Upper lobe of left lung (tissue), 6 donors: ENCODE measurements at regions not wholly inside any gene's neighbourhood (a gene's known extent, or its start where the extent isn't known, plus 50 kb on each side); places are given as distances from the start of the nearest gene placed in this dataset.
A peak's percentile ranks its signal among the peaks of the same experiment; 100 is the strongest.

Experiments
- ATAC-seq, 2 donors: fragments of 200-7000 bp; cut with Tn5 transposase; one replicate each; pipeline ENCODE4 v1.9.1; 2022; ENCODE audit warnings: mild to moderate bottlenecking in 2 of 2, moderate library complexity in 2 of 2; ENCODE audit not compliant: low FRiP score in 2 of 2
- DNase-seq, 2 donors: peaks; one replicate each; pipeline ENCODE4 v3.0.0-alpha.2; 2019 to 2020
- H3K27ac ChIP-seq, 4 donors: fragments of 200-600 bp; sonication (generic); one replicate each; pipeline ENCODE4 v1.5.1; 2016 to 2019
- H3K27me3 ChIP-seq, 4 donors: fragments of 200-600 bp; sonication (generic); one replicate each; pipeline ENCODE4 v1.5.1; 2017 to 2019
- H3K36me3 ChIP-seq, 4 donors: fragments of 200-600 bp; sonication (generic); one replicate each; pipeline ENCODE4 v1.5.1; 2016 to 2019
- H3K4me1 ChIP-seq, 4 donors: fragments of 200-600 bp; sonication (generic); one replicate each; pipeline ENCODE4 v1.5.1; 2018 to 2019
- H3K4me3 ChIP-seq, 4 donors: fragments of 200-600 bp; sonication (generic); one replicate each; pipeline ENCODE4 v1.5.1; 2017 to 2019; ENCODE audit warnings: mild to moderate bottlenecking in 2 of 4, moderate library complexity in 1 of 4
- H3K9me3 ChIP-seq, 4 donors: fragments of 200-600 bp; sonication (generic); one replicate each; pipeline ENCODE4 v1.5.1; 2018 to 2019
- EP300 ChIP-seq, 4 donors: sonication (generic); formaldehyde crosslinking; IDR thresholded peaks; one replicate each; pipeline ENCODE4 v1.5.1; 2017; ENCODE audit warnings: antibody characterized with exemption in 4 of 4, control low read depth in 2 of 4
- POLR2A ChIP-seq, 4 donors: fragments of 450-650 bp; IDR thresholded peaks; one replicate each; pipeline ENCODE4 v1.5.1; 2016 to 2017; ENCODE audit warnings: antibody characterized with exemption in 4 of 4, mild to moderate bottlenecking in 2 of 4
- POLR2AphosphoS5 ChIP-seq, 2 donors: sonication (generic); formaldehyde crosslinking; IDR thresholded peaks; one replicate each; pipeline ENCODE4 v1.5.1; 2017; ENCODE audit warnings: antibody characterized with exemption in 2 of 2
- WGBS, 2 donors: methylation state at CpG; one replicate each; pipeline ENCODE4 v1.1.5; 2017 to 2018; 5-methylcytosine and 5-hydroxymethylcytosine counted together
- TF ChIP-seq, protein P1 (sequence below), 6 experiments: fragments of 450-650 bp in 4 of 6; fragments of 200-600 bp in 2 of 6; sonication (generic) in 2 of 6; IDR thresholded peaks; one replicate each; pipeline ENCODE4 v1.5.1; 2016 to 2019; ENCODE audit warnings: antibody characterized with exemption in 6 of 6
- donor health status: DM: no; HTN: no; CAD: no; lungs with moderate emphysema.
- donor health status: DM: no; HTN: yes; CAD: no; lungs with severe emphysema.

DNA sequence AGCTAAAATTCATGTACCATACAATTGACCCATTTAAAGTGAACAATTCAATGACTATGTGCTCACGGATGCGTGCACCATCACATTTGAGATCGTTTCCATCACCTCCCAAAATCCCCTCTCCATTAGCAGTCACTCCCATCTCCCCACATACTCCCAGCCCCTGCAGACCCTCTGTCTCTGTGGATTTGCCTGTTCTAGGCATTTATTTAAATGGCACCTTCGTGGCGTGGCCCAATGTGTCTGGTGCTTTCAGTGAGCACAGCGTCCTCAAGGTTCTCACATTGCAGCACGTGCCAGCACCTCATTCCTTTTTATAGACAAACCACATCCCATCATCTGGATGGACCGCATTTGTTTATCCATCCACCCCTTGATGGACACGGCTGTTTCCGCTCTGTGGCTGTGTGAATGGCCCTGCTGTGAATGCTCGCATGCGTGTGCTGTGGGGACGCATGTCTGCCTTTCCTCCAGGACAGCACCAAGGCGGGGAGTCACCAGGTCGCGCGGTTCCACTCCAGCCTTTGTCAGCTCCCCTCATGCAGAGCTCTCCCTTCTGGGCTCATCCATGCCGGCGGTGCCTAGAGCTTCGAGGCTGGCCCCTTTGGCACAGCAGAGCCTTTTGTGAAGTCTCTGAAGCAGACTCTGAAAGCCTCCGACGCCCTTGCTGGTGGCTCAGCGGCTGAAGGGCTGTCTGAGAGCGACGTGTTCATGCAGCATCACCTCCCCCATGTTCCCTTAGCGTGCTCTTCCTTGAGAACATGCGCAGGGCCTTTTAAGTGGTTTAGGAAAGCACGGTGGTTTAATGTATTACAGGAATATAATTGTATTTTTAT lies 184.4 kb downstream of the KIF26A start:
- Histone ChIP-seq H3K27me3 (no peaks in the 10 kb centered on the region), H3K27ac (no peak overlapping the region), H3K36me3 (no peaks in the 10 kb centered on the region), H3K4me3 (no peak overlapping the region), H3K4me1 (peaks cover 0 to 8% (median 4%) of the 10 kb centered on the region in 4 donors), H3K9me3 (no peaks in the 10 kb centered on the region)
- whole genome bisulfite sequencing, 2 donors, result 67 to 71% methylated on average over 21 to 28 of the region's 28 CpGs
- peak in 1 of 2 donors; percentile 15 for DNase-seq
- TF ChIP-seq POLR2AphosphoS5 (IDR thresholded peaks at IDR 0.05) (no peak), POLR2A (IDR thresholded peaks at IDR 0.05) (no peak), EP300 (IDR thresholded peaks at IDR 0.05) (no peak)
- TF ChIP-seq, protein P1, sequence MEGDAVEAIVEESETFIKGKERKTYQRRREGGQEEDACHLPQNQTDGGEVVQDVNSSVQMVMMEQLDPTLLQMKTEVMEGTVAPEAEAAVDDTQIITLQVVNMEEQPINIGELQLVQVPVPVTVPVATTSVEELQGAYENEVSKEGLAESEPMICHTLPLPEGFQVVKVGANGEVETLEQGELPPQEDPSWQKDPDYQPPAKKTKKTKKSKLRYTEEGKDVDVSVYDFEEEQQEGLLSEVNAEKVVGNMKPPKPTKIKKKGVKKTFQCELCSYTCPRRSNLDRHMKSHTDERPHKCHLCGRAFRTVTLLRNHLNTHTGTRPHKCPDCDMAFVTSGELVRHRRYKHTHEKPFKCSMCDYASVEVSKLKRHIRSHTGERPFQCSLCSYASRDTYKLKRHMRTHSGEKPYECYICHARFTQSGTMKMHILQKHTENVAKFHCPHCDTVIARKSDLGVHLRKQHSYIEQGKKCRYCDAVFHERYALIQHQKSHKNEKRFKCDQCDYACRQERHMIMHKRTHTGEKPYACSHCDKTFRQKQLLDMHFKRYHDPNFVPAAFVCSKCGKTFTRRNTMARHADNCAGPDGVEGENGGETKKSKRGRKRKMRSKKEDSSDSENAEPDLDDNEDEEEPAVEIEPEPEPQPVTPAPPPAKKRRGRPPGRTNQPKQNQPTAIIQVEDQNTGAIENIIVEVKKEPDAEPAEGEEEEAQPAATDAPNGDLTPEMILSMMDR (IDR thresholded peaks at IDR 0.05), result no peak
- ATAC-seq, result no peak

DNA sequence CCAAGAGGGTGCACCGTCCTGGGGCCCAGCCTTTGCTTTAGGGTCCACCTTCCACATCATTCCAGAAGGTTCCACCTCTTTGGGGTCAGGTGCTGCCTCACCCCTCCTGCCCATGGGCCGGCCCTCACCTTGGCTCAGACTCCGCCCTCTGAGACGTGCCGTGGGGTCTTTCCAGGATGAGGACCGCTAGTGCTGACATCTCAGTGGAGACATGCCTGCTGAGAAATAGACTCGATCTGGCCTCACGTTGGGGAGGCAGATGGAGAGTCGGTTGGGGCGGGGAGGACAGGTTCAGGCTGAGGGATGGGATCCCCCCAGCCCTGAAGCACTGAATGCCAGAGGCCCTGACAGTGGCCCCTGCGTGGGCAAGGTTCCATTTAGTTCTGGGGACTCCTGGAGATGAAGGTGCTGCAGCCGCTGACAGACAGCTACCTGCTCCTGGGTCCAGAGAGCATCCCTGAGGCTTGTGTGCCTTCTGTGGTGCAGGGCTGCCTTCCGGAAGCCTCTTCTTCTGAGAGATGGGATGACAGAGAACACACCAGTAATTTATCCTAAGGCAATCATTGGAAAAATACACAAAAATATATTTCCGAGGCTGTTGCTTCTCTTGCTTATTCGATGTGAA lies 185.3 kb downstream of the KIF26A start:
- DNase-seq, result peak in 1 of 2 donors; percentile 4
- ATAC-seq, result no peak
- Histone ChIP-seq H3K27me3 (no peaks in the 10 kb centered on the region), H3K4me3 (no peak overlapping the region), H3K36me3 (no peaks in the 10 kb centered on the region), H3K4me1 (peaks cover 0 to 8% (median 4%) of the 10 kb centered on the region in 4 donors), H3K9me3 (no peaks in the 10 kb centered on the region), H3K27ac (no peak overlapping the region)
- TF ChIP-seq EP300 (IDR thresholded peaks at IDR 0.05) (no peak), POLR2A (IDR thresholded peaks at IDR 0.05) (no peak), POLR2AphosphoS5 (IDR thresholded peaks at IDR 0.05) (no peak)
- TF ChIP-seq, protein P1 (IDR thresholded peaks at IDR 0.05), result no peak
- WGBS, 2 donors, result 84 to 85% methylated on average over 10 to 15 of the region's 15 CpGs

- peaks cover 6 to 13% (median 8%) of the 10 kb centered on the region in 4 donors for H3K9me3 ChIP-seq
- no peaks in the 10 kb centered on the region for H3K36me3 ChIP-seq
- H3K27ac ChIP-seq, result no peak overlapping the region
- DNase-seq (peak; percentile 3 to 42), ATAC-seq (no peak)
- no peaks in the 10 kb centered on the region for H3K27me3 ChIP-seq
- no peak overlapping the region for H3K4me3 ChIP-seq
- TF ChIP-seq POLR2AphosphoS5 (IDR thresholded peaks at IDR 0.05), result no peak
- no peak for TF ChIP-seq EP300 (IDR thresholded peaks at IDR 0.05)
- TF ChIP-seq, protein P1 (IDR thresholded peaks at IDR 0.05), result no peak
- no peak for TF ChIP-seq POLR2A (IDR thresholded peaks at IDR 0.05)
- 77 to 79% methylated on average over 7 to 8 of the region's 10 CpGs for WGBS, 2 donors
- H3K4me1 ChIP-seq, result no peaks in the 10 kb centered on the region
Observed at GRCh38 chr14:104326848-104327247, 188.5 kb downstream of the KIF26A start.

GRCh38 chr14:104328607-104329006 lies 190.2 kb downstream of the KIF26A start:
- Histone ChIP-seq H3K27me3 (no peaks in the 10 kb centered on the region), H3K36me3 (no peaks in the 10 kb centered on the region), H3K27ac (no peak overlapping the region), H3K4me1 (no peaks in the 10 kb centered on the region), H3K4me3 (no peak overlapping the region), H3K9me3 (peaks cover 6 to 13% (median 8%) of the 10 kb centered on the region in 4 donors)
- 85 to 86% methylated on average over 5 of the region's 5 CpGs for WGBS, 2 donors
- ATAC-seq (no peak), DNase-seq (peak in 1 of 2 donors; percentile 6)
- TF ChIP-seq, protein P1 (IDR thresholded peaks at IDR 0.05), result no peak
- TF ChIP-seq POLR2A (IDR thresholded peaks at IDR 0.05) (no peak), EP300 (IDR thresholded peaks at IDR 0.05) (no peak), POLR2AphosphoS5 (IDR thresholded peaks at IDR 0.05) (no peak)
